Adrenal gland (tissue), 9 donors: ENCODE measurements at regions not wholly inside any gene's neighbourhood (a gene's known extent, or its start where the extent isn't known, plus 50 kb on each side); places are given as distances from the start of the nearest gene placed in this dataset.

Source experiments
- DNase-seq, 7 donors: peaks; one replicate each; pipeline ENCODE4 v3.0.0-alpha.2; 2019 to 2020
- H3K27ac ChIP-seq, 5 donors: fragments of 200-600 bp; sonication (generic) in 4 of 5; 1 replicate in 3 of 5; 2 replicates in 2 of 5; pipeline versions ENCODE4 v1.5.1 to v1.8.0; 2016 to 2020; ENCODE audit warnings: mild to moderate bottlenecking in 1 of 5
- H3K27me3 ChIP-seq: fragments of 200-600 bp; 2 replicates; pipeline ENCODE4 v1.8.0; 2021
- H3K36me3 ChIP-seq, 2 donors: fragments of 200-600 bp; replicated peaks in 1 of 2; 1 replicate in 1 of 2; 2 replicates in 1 of 2; pipeline versions ENCODE4 v1.5.1 to v1.8.0; 2018 to 2022
- H3K4me1 ChIP-seq, 2 donors: fragments of 200-600 bp; replicated peaks in 1 of 2; 1 replicate in 1 of 2; 2 replicates in 1 of 2; pipeline versions ENCODE4 v1.5.1 to v1.8.0; 2018 to 2021
- H3K4me3 ChIP-seq, 4 donors: fragments of 200-600 bp; sonication (generic) in 3 of 4; one replicate each; pipeline ENCODE4 v1.5.1; 2016 to 2018
- H3K9me3 ChIP-seq, 3 donors: fragments of 200-600 bp; sonication (generic) in 1 of 3; replicated peaks in 1 of 3; 1 replicate in 2 of 3; 2 replicates in 1 of 3; pipeline versions ENCODE4 v1.5.1 to v1.8.0; 2016 to 2021
- CTCF ChIP-seq, 6 experiments: fragments of 450-650 bp in 4 of 6; fragments of 200-600 bp in 2 of 6; sonication (generic) in 1 of 6; IDR thresholded peaks; 1 replicate in 5 of 6; 2 replicates in 1 of 6; pipeline versions ENCODE4 v1.5.1 to v1.8.0; 2016 to 2021; ENCODE audit warnings: antibody characterized with exemption in 6 of 6, mild to moderate bottlenecking in 2 of 6, moderate library complexity in 1 of 6
- POLR2A ChIP-seq, 2 donors: fragments of 450-650 bp; IDR thresholded peaks; one replicate each; pipeline ENCODE4 v1.6.1; 2017; ENCODE audit warnings: antibody characterized with exemption in 2 of 2, mild to moderate bottlenecking in 2 of 2, moderate library complexity in 1 of 2
- WGBS, 4 donors: extraction: QIAGEN DNeasy Blood & Tissue Kit in 2 of 4; methylation state at CpG; one replicate each; pipeline versions ENCODE4 v1.1.5 to v1.1.7; 2013 to 2017; 5-methylcytosine and 5-hydroxymethylcytosine counted together
- intact Hi-C, 2 donors: fragments of 100-400 bp; cut with DNase I; formaldehyde crosslinking; loops; one replicate each; pipeline versions ENCODE4 v1.14.1 to v1.15.0; 2022 to 2023
- donor health status: healthy with polysubstance abuse.
- donor health status: Bipolar disorder and iron deficiency.
- donor health status: DM: yes; HTN: yes; CAD: no.
- donor health status: DM: no; HTN: no; CAD: no.
- donor health status: DM: no; HTN: no; CAD: no.

DNA sequence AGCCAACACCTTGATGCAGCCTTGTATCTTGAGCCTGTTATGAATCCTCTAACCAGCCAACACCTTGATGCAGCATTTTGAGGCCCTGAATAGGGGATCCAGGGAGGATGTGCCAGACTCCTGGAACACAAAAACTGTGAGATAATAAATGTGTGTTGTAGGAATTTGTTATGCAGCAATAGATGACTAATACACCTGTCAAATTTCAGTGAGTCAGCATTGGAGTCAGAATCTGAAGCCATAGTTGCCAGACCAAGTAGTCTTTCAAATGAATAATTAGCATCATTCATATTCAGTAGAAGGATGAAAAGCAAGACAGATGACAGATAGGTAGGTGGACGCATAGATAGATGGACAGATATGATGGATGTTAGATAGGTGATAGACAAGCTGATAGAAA lies 942.5 kb upstream of the SLC39A10 start:
- intact Hi-C loops = no loop called here
- 72 to 87% (median 84%) methylated on average over 1 of the region's 1 CpG for WGBS, 4 donors

DNA sequence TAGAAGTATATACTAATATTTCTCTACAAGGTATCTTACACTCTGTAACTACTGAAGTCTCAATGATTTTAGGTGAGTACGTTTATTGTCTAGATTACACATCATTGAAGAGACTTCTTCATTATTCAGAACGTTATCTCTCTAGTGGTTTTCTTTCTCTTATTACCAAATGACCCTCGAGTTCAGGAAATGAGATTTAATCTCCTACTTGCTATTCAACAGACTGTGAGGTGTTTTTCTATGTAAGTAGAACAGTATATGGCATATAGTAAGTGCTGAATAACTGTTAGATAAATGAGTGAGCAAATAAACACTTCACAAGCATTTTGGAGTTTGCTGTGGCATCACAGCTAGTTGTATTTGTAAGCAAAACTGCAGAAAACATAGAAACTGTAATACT lies 947.2 kb upstream of the SLC39A10 start:
- DNase-seq = no peak
- H3K4me1 ChIP-seq = no peaks in the 10 kb centered on the region
- no peak overlapping the region for H3K27ac ChIP-seq
- no peak for TF ChIP-seq POLR2A (IDR thresholded peaks at IDR 0.05)
- TF ChIP-seq CTCF (IDR thresholded peaks at IDR 0.05) = no peak
- no peak overlapping the region for H3K4me3 ChIP-seq
- H3K27me3 ChIP-seq = no peaks in the 10 kb centered on the region
- intact Hi-C loops = no loop called here
- 46 to 62% (median 49%) methylated on average over 3 of the region's 3 CpGs for WGBS, 4 donors
- no peaks in the 10 kb centered on the region for H3K36me3 ChIP-seq
- H3K9me3 ChIP-seq = no peaks in the 10 kb centered on the region

More for the DNA sequence above, 942.5 kb upstream of the SLC39A10 start:
- peaks cover 0 to 4% of the 10 kb centered on the region in 2 donors for H3K36me3 ChIP-seq
- H3K4me1 ChIP-seq = no peaks in the 10 kb centered on the region
- no peak overlapping the region for H3K27ac ChIP-seq
- no peak for DNase-seq
- no peaks in the 10 kb centered on the region for H3K27me3 ChIP-seq
- H3K9me3 ChIP-seq = no peaks in the 10 kb centered on the region
- no peak for TF ChIP-seq CTCF (IDR thresholded peaks at IDR 0.05)
- no peak for TF ChIP-seq POLR2A (IDR thresholded peaks at IDR 0.05)
- H3K4me3 ChIP-seq = no peak overlapping the region

- H3K27me3 ChIP-seq = no peaks in the 10 kb centered on the region
Measured at GRCh38 chr2:194706179-194706578, 950.8 kb upstream of the SLC39A10 start.

DNA sequence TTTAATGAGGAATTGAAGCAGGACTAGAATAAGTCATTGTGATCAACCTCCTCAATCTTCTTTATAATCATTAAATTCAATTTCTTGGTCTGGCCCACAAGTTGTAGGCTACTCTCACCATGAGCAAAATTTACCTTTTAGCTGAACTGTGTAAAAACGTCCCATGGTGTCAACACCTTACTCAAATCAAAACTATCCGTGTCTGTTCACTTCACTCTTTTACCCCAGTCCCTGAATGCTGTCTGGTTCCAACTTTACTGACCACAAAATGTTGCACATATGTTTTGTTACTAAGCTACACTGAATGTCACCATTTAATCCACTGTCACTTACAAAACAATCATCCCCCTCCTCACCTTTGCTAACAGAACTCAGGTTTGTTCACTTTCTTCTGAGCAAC lies 951.6 kb upstream of the SLC39A10 start:
- H3K4me3 ChIP-seq = no peak overlapping the region
- no peaks in the 10 kb centered on the region for H3K36me3 ChIP-seq
- H3K27me3 ChIP-seq = no peaks in the 10 kb centered on the region
- intact Hi-C loops = no loop called here
- H3K4me1 ChIP-seq = no peaks in the 10 kb centered on the region
- DNase-seq = no peak
- TF ChIP-seq CTCF (IDR thresholded peaks at IDR 0.05) (no peak), POLR2A (IDR thresholded peaks at IDR 0.05) (no peak)
- H3K9me3 ChIP-seq = no peaks in the 10 kb centered on the region
- H3K27ac ChIP-seq = no peak overlapping the region
- 69 to 81% (median 76%) methylated on average over 2 of the region's 2 CpGs for WGBS, 4 donors

More at GRCh38 chr2:194706179-194706578, 950.8 kb upstream of the SLC39A10 start:
- H3K27ac ChIP-seq = no peak overlapping the region
- WGBS, 4 donors = 42 to 94% (median 67%) methylated on average over 2 of the region's 2 CpGs
- H3K9me3 ChIP-seq = no peaks in the 10 kb centered on the region
- DNase-seq = no peak
- intact Hi-C loops = no loop called here
- H3K4me1 ChIP-seq = no peaks in the 10 kb centered on the region
- no peaks in the 10 kb centered on the region for H3K36me3 ChIP-seq
- no peak overlapping the region for H3K4me3 ChIP-seq
- TF ChIP-seq CTCF (IDR thresholded peaks at IDR 0.05) (no peak), POLR2A (IDR thresholded peaks at IDR 0.05) (no peak)
